Thyroid gland (tissue), 4 donors: ENCODE measurements at regions not wholly inside any gene's neighbourhood (a gene's known extent, or its start where the extent isn't known, plus 50 kb on each side); places are given as distances from the start of the nearest gene placed in this dataset.

Experiments used
- POLR2A ChIP-seq, 2 donors: fragments of 450-650 bp; IDR thresholded peaks; one replicate each; pipeline ENCODE4 v1.6.1; 2017; ENCODE audit warnings: antibody characterized with exemption in 2 of 2, mild to moderate bottlenecking in 2 of 2, moderate library complexity in 1 of 2
- TF ChIP-seq, protein P1 (sequence below), 6 experiments: fragments of 200-600 bp in 3 of 6; fragments of 450-650 bp in 3 of 6; sonication (generic) in 3 of 6; IDR thresholded peaks; one replicate each; pipeline ENCODE4 v1.5.1; 2016 to 2019; ENCODE audit warnings: antibody characterized with exemption in 6 of 6, mild to moderate bottlenecking in 2 of 6, inconsistent platforms in 1 of 6, moderate library complexity in 1 of 6

DNA sequence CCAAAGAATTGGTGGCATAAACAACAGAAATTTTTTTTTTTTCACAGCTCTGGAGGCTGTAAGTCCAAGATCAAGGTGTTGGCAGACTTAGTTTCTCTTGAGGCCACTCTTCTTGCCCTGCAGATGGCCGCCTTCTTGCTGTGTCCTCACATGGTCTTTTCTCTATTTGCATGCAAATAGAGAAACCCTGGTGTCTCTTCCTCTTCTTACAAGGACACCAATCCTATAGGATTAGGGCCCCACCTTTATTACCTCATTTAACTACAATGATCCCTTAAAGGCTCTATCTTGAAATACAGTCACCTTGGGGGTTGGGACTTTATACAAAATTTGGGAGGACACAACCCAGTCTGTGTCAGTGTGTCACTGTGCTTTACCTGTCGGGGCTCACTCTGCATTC is 175.4 kb upstream of the PGRMC2 start:
- TF ChIP-seq, protein P1, sequence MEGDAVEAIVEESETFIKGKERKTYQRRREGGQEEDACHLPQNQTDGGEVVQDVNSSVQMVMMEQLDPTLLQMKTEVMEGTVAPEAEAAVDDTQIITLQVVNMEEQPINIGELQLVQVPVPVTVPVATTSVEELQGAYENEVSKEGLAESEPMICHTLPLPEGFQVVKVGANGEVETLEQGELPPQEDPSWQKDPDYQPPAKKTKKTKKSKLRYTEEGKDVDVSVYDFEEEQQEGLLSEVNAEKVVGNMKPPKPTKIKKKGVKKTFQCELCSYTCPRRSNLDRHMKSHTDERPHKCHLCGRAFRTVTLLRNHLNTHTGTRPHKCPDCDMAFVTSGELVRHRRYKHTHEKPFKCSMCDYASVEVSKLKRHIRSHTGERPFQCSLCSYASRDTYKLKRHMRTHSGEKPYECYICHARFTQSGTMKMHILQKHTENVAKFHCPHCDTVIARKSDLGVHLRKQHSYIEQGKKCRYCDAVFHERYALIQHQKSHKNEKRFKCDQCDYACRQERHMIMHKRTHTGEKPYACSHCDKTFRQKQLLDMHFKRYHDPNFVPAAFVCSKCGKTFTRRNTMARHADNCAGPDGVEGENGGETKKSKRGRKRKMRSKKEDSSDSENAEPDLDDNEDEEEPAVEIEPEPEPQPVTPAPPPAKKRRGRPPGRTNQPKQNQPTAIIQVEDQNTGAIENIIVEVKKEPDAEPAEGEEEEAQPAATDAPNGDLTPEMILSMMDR (IDR thresholded peaks at IDR 0.05) = no peak
- TF ChIP-seq POLR2A (IDR thresholded peaks at IDR 0.05) = no peak
